WTC11 (cell line): ENCODE measurements at regions not wholly inside any gene's neighbourhood (a gene's known extent, or its start where the extent isn't known, plus 50 kb on each side); places are given as distances from the start of the nearest gene placed in this dataset.

Source experiments
- ATAC-seq: fragments of 200-7000 bp; cut with Tn5 transposase; 2 replicates; pipeline ENCODE4 v1.10.0; 2021; ENCODE audit warnings: mild to moderate bottlenecking, moderate library complexity
- CTCF ChIA-PET: fragments of 300-600 bp; sonication (Branson Sonifier 250); formaldehyde crosslinking; loops from one replicate; lab custom pipeline; 2021; ENCODE audit warnings: antibody characterized with exemption; lab: Charles Lee
- POLR2A ChIA-PET: fragments of 350-600 bp; sonication (Branson Sonifier 250); formaldehyde crosslinking; loops from one replicate; lab custom pipeline; 2021; ENCODE audit warnings: antibody characterized with exemption; lab: Charles Lee
- DNase-seq: peaks from one replicate; pipeline ENCODE4 v3.0.0; 2021; ENCODE audit warnings: low spot score
- H3K27ac Mint-ChIP-seq: 2 replicates; pipeline ENCODE4 v1.8.0; 2021; ENCODE audit warnings: mixed read lengths
- H3K27me3 Mint-ChIP-seq: 2 replicates; pipeline ENCODE4 v1.8.0; 2021; ENCODE audit warnings: low read depth, mild to moderate bottlenecking, moderate library complexity, mixed read lengths
- H3K36me3 Mint-ChIP-seq: 2 replicates; pipeline ENCODE4 v1.8.0; 2021; ENCODE audit warnings: mixed read lengths
- H3K4me1 Mint-ChIP-seq: 2 replicates; pipeline ENCODE4 v1.8.0; 2022; ENCODE audit warnings: mixed read lengths
- H3K4me3 Mint-ChIP-seq: 2 replicates; pipeline ENCODE4 v1.8.0; 2021; ENCODE audit warnings: mild to moderate bottlenecking, moderate library complexity, mixed read lengths
- H3K9me3 Mint-ChIP-seq: 2 replicates; pipeline ENCODE4 v1.8.0; 2021; ENCODE audit warnings: mixed read lengths
- ATF1 ChIP-seq: sonication (generic); formaldehyde crosslinking; IDR thresholded peaks from 2 replicates; pipeline ENCODE4 v1.8.1; 2023; ENCODE audit warnings: mild to moderate bottlenecking, moderate library complexity, missing genetic modification reagents
- ATF2 ChIP-seq: sonication (generic); formaldehyde crosslinking; IDR thresholded peaks from 2 replicates; pipeline ENCODE4 v1.8.1; 2022; ENCODE audit warnings: low read depth, missing genetic modification reagents, borderline replicate concordance
- ATF3 ChIP-seq: sonication (generic); formaldehyde crosslinking; conservative IDR thresholded peaks from 2 replicates; pipeline ENCODE4 v1.8.1; 2022; ENCODE audit warnings: mild to moderate bottlenecking, missing genetic modification reagents
- CREM ChIP-seq: sonication (generic); formaldehyde crosslinking; IDR thresholded peaks from 2 replicates; pipeline ENCODE4 v1.8.1; 2022; ENCODE audit warnings: mild to moderate bottlenecking, missing genetic modification reagents, moderate library complexity
- ERG ChIP-seq: fragments of 250-450 bp; sonication (Bioruptor Pico); IDR thresholded peaks from 2 replicates; pipeline ENCODE4 v1.8.0; 2021; ENCODE audit warnings: mild to moderate bottlenecking
- ESRRA ChIP-seq: sonication (generic); formaldehyde crosslinking; IDR thresholded peaks from 2 replicates; pipeline ENCODE4 v1.8.1; 2022; ENCODE audit warnings: mild to moderate bottlenecking, missing genetic modification reagents, borderline replicate concordance
- FOXK1 ChIP-seq: sonication (generic); formaldehyde crosslinking; IDR thresholded peaks from 2 replicates; pipeline ENCODE4 v1.8.0; 2022; ENCODE audit warnings: mild to moderate bottlenecking, moderate library complexity, missing genetic modification reagents
- NR3C1 ChIP-seq: sonication (generic); formaldehyde crosslinking; conservative IDR thresholded peaks from 2 replicates; pipeline ENCODE4 v1.8.1; 2023; ENCODE audit warnings: low read depth, mild to moderate bottlenecking, missing genetic modification reagents
- OVOL2 ChIP-seq: fragments of 250-450 bp; sonication (Bioruptor Pico); IDR thresholded peaks from 2 replicates; pipeline ENCODE4 v1.9.0; 2021; ENCODE audit warnings: mild to moderate bottlenecking, borderline replicate concordance
- RELA ChIP-seq: sonication (generic); formaldehyde crosslinking; IDR thresholded peaks from 2 replicates; pipeline ENCODE4 v1.8.1; 2022; ENCODE audit warnings: missing genetic modification reagents, mild to moderate bottlenecking, borderline replicate concordance
- USF1 ChIP-seq: sonication (generic); formaldehyde crosslinking; IDR thresholded peaks from 2 replicates; pipeline ENCODE4 v1.8.0; 2022; ENCODE audit warnings: mild to moderate bottlenecking, missing genetic modification reagents
- ZBTB21 ChIP-seq: sonication (generic); formaldehyde crosslinking; IDR thresholded peaks from 2 replicates; pipeline ENCODE4 v1.8.1; 2023; ENCODE audit warnings: mild to moderate bottlenecking, missing genetic modification reagents, borderline replicate concordance
- ZMAT4 ChIP-seq: fragments of 250-450 bp; sonication (Bioruptor Pico); IDR thresholded peaks from 2 replicates; pipeline ENCODE4 v1.9.0; 2021; ENCODE audit warnings: mild to moderate bottlenecking
- TF ChIP-seq, protein P1 (sequence below): sonication (generic); formaldehyde crosslinking; IDR thresholded peaks from 2 replicates; pipeline ENCODE4 v1.8.1; 2023; ENCODE audit warnings: mild to moderate bottlenecking, missing genetic modification reagents, moderate library complexity
- TF ChIP-seq, protein P2 (sequence below): sonication (generic); formaldehyde crosslinking; IDR thresholded peaks from 2 replicates; pipeline ENCODE4 v1.8.1; 2023; ENCODE audit warnings: mild to moderate bottlenecking, missing genetic modification reagents, borderline replicate concordance
- TF ChIP-seq, protein P3 (sequence below): fragments of 250-450 bp; sonication (Bioruptor Pico); conservative IDR thresholded peaks from 2 replicates; pipeline ENCODE4 v1.9.0; 2021; ENCODE audit warnings: mild to moderate bottlenecking

DNA sequence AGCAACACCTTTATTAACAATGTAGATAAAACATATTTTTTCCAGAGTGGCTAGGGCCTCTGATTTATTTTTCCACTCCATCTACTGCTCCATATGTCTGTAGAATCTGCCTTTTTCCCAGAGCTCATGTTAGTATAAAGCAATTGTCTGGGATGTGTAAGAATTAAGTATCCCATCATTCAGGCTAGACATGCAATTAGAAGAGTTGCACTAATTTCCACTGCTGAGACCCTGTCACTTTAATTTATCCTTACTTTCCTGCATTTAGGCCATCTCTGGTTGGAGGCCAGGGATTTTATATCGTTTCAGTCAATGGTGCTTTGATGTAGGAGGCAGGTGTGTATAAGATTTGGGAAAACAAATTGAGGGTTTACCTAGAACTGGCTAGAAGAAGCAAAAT, 286.1 kb upstream of the POU3F2 start (continued):
- no peak for TF ChIP-seq ATF2 (CRISPR knock-in tag)
- TF ChIP-seq, protein P1, sequence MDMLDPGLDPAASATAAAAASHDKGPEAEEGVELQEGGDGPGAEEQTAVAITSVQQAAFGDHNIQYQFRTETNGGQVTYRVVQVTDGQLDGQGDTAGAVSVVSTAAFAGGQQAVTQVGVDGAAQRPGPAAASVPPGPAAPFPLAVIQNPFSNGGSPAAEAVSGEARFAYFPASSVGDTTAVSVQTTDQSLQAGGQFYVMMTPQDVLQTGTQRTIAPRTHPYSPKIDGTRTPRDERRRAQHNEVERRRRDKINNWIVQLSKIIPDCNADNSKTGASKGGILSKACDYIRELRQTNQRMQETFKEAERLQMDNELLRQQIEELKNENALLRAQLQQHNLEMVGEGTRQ (CRISPR knock-in tag): no peak
- TF ChIP-seq CREM (CRISPR knock-in tag): no peak
- TF ChIP-seq RELA (CRISPR knock-in tag): no peak
- TF ChIP-seq ATF1 (CRISPR knock-in tag): no peak
- no peak for TF ChIP-seq ATF3 (CRISPR knock-in tag)
- no peak for TF ChIP-seq FOXK1 (CRISPR knock-in tag)
- no peak for TF ChIP-seq ZMAT4 (CRISPR knock-in tag)

DNA sequence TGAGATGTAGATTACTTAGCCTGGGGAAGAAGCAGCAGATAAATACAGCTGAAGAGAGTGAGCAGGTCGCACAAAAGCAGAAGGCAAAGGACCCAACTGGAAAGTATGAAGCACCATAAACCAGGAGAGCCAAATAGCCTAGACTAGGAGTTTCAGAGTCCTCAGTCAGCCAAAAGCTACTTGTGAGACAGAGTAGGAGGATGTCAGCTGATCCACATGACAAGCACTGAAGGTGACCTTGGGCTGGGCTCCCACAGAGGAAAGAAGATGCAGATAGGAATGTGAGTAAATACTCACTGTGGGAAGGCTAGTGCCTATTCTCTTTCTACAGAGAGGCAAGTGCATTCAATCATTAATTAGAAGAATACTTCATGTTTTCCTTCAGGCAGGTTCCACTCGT, 274.0 kb upstream of the POU3F2 start:
- TF ChIP-seq, protein P1 (CRISPR knock-in tag): 0 out of 2 replicates have a peak, but pooled peaks have one; percentile 37
- TF ChIP-seq, protein P2, sequence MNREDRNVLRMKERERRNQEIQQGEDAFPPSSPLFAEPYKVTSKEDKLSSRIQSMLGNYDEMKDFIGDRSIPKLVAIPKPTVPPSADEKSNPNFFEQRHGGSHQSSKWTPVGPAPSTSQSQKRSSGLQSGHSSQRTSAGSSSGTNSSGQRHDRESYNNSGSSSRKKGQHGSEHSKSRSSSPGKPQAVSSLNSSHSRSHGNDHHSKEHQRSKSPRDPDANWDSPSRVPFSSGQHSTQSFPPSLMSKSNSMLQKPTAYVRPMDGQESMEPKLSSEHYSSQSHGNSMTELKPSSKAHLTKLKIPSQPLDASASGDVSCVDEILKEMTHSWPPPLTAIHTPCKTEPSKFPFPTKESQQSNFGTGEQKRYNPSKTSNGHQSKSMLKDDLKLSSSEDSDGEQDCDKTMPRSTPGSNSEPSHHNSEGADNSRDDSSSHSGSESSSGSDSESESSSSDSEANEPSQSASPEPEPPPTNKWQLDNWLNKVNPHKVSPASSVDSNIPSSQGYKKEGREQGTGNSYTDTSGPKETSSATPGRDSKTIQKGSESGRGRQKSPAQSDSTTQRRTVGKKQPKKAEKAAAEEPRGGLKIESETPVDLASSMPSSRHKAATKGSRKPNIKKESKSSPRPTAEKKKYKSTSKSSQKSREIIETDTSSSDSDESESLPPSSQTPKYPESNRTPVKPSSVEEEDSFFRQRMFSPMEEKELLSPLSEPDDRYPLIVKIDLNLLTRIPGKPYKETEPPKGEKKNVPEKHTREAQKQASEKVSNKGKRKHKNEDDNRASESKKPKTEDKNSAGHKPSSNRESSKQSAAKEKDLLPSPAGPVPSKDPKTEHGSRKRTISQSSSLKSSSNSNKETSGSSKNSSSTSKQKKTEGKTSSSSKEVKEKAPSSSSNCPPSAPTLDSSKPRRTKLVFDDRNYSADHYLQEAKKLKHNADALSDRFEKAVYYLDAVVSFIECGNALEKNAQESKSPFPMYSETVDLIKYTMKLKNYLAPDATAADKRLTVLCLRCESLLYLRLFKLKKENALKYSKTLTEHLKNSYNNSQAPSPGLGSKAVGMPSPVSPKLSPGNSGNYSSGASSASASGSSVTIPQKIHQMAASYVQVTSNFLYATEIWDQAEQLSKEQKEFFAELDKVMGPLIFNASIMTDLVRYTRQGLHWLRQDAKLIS (CRISPR knock-in tag): no peak
- TF ChIP-seq ESRRA (CRISPR knock-in tag) (peak; percentile 88; the same call in 1 of the 2 replicates), USF1 (0 out of 2 replicates have a peak, but pooled peaks have one; percentile 40), ZBTB21 (CRISPR knock-in tag) (no peak), ERG (no peak), NR3C1 (CRISPR knock-in tag) (no peak), ZMAT4 (CRISPR knock-in tag) (no peak), OVOL2 (no peak)
- TF ChIP-seq, protein P3, sequence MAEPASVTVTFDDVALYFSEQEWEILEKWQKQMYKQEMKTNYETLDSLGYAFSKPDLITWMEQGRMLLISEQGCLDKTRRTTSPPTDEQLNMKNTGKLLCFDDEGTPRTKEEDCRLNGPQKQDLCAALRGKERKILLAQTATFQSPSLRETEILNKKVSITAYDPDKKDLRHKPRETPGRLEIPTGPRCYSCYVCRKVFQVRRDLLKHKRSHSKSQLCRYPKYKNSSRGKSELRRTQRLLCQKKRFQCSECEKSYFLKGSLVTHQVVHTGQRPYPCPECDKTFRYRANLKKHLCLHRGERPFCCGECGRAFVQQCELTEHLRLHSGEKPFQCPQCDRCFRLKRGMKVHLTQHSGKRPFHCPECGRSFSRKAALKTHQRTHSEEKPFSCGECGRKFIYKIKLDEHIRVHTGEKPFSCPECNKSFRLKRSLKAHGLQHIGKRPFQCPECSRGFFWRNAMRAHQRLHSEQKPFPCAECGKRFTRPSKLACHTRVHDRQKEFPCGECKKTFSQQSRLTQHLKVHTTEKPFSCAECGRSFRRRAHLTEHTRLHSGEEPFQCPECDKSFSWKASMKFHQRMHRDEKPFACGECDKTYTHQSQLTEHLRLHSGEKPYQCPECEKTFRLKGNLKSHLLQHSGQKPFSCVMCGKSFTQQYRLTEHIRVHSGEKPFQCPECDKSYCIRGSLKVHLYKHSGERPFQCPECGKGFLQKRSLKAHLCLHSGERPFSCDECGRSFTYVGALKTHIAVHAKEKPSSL (CRISPR knock-in tag): no peak
- peak; percentile 70 for ATAC-seq
- Mint-ChIP-seq H3K27me3 (no peaks in the 10 kb centered on the region), H3K4me1 (peaks cover 43% of the 10 kb centered on the region), H3K4me3 (no peak overlapping the region), H3K9me3 (no peaks in the 10 kb centered on the region), H3K27ac (no peak overlapping the region), H3K36me3 (no peaks in the 10 kb centered on the region)
- DNase-seq: peak; percentile 19
- POLR2A ChIA-PET: no interaction called here
- CTCF ChIA-PET: interaction anchor here (0.7 kb wide), 1 partner anchor 269 kb away, joined by 4 read pairs; no protein-coding TSS in a partner anchor
